Bronchial epithelial cell (primary cell): ENCODE measurements at regions not wholly inside any gene's neighbourhood (a gene's known extent, or its start where the extent isn't known, plus 50 kb on each side); places are given as distances from the start of the nearest gene placed in this dataset.

ENCODE experiments used
- DNase-seq: peaks from one replicate; pipeline ENCODE4 v3.0.0-alpha.2; 2010; ENCODE audit warnings: low read depth
- FAIRE-seq: peaks from 2 replicates; lab custom pipeline; 2011; peaks lifted over from hg19 to GRCh38; lab: Jason Lieb, UNC
- H3K27me3 ChIP-seq: 2 replicates; pipeline ENCODE4 v1.5.1; 2011; ENCODE audit warnings: low read length; ENCODE audit not compliant: control insufficient read depth, insufficient read depth
- H3K36me3 ChIP-seq: 2 replicates; pipeline ENCODE4 v1.5.1; 2011; ENCODE audit warnings: low read length; ENCODE audit not compliant: control insufficient read depth, insufficient read depth
- H3K4me3 ChIP-seq: 2 replicates; pipeline ENCODE4 v1.5.1; 2011; ENCODE audit warnings: mild to moderate bottlenecking, low read depth, low read length, control low read depth
- CTCF ChIP-seq: IDR thresholded peaks from 2 replicates; pipeline ENCODE4 v1.5.1; 2011; ENCODE audit warnings: mild to moderate bottlenecking, moderate library complexity, low read length, control low read depth, inconsistent platforms; ENCODE audit not compliant: insufficient read depth, severe bottlenecking

GRCh38 chr4:178288462-178288861 lies 846.2 kb upstream of the AGA start:
- FAIRE-seq, result no peak
- H3K4me3 ChIP-seq, result no peak overlapping the region
- no peaks in the 10 kb centered on the region for H3K36me3 ChIP-seq
- no peak for TF ChIP-seq CTCF
- no peaks in the 10 kb centered on the region for H3K27me3 ChIP-seq
- no peak for DNase-seq

GRCh38 chr4:178293601-178294000 lies 851.4 kb upstream of the AGA start:
- no peak for DNase-seq
- TF ChIP-seq CTCF, result no peak
- no peak for FAIRE-seq
- no peak overlapping the region for H3K4me3 ChIP-seq
- H3K27me3 ChIP-seq, result no peaks in the 10 kb centered on the region
- no peaks in the 10 kb centered on the region for H3K36me3 ChIP-seq

GRCh38 chr4:178296669-178297068 lies 854.4 kb upstream of the AGA start:
- H3K27me3 ChIP-seq, result no peaks in the 10 kb centered on the region
- H3K36me3 ChIP-seq, result no peaks in the 10 kb centered on the region
- FAIRE-seq, result no peak
- TF ChIP-seq CTCF, result no peak
- H3K4me3 ChIP-seq, result no peak overlapping the region
- no peak for DNase-seq

- Histone ChIP-seq H3K4me3 (no peak overlapping the region), H3K36me3 (no peaks in the 10 kb centered on the region), H3K27me3 (no peaks in the 10 kb centered on the region)
- DNase-seq (no peak), FAIRE-seq (no peak)
- TF ChIP-seq CTCF, result no peak
Measured at GRCh38 chr4:178306565-178306964, 864.3 kb upstream of the AGA start.

- H3K36me3 ChIP-seq, result no peaks in the 10 kb centered on the region
- no peak overlapping the region for H3K4me3 ChIP-seq
- no peak for FAIRE-seq
- TF ChIP-seq CTCF, result no peak
- no peaks in the 10 kb centered on the region for H3K27me3 ChIP-seq
- DNase-seq, result no peak
Measured at GRCh38 chr4:178309890-178310289, 867.7 kb upstream of the AGA start.

- Histone ChIP-seq H3K4me3 (no peak overlapping the region), H3K36me3 (no peaks in the 10 kb centered on the region), H3K27me3 (no peaks in the 10 kb centered on the region)
- FAIRE-seq (no peak), DNase-seq (no peak)
- no peak for TF ChIP-seq CTCF
Measured at GRCh38 chr4:178311997-178312396, 869.8 kb upstream of the AGA start.
